ENCODE measurements at regions not wholly inside any gene's neighbourhood (a gene's known extent, or its start where the extent isn't known, plus 50 kb on each side); places are given as distances from the start of the nearest gene placed in this dataset.
"Not testable (repeated sequence)": the region's sequence is repeated elsewhere in the genome, so short reads cannot be mapped to it uniquely, and the experiment has no call there.

DNA sequence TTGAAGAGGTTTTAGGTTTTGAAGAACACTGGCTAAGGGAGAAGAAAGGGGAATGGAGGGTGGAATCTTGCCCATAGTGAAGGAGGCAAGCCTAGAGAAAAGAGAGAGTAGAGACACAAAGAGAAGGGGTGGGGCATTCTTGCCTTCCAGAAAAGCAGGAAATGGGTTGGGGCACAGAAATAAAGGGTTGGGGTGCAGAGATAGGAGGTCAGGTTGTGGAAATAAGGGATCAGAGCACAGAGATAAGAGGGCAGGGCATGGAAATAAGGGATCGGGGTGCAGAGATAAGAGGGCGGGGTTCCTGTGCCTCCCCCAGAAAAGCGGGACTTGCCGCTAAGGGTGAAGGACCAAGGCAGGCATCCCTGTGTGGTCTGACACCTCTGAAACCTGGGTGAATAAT lies 69.9 kb downstream of the ALG1L2 start:
- DNase-seq: not testable (repeated sequence)

DNA sequence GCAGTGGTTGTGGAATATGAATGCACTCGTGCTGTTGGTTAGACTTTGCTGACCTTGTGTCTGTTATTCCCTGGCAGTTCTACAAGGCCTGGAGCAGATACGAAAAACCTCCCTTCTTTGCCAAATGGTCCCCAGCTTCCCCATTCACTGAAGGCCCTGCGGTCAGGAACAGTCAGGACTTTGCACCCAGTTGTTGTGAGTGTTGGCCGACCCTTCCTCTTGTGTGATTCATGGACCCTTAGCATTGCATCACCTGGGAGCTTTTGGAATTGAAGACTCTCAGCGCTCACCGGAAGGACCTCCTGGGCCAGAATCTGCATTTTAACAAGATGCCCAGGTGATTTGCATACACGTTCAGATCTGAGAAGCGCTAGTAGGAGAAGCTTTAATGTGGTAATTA lies 71.6 kb downstream of the ALG1L2 start:
- not testable (repeated sequence) for DNase-seq

DNA sequence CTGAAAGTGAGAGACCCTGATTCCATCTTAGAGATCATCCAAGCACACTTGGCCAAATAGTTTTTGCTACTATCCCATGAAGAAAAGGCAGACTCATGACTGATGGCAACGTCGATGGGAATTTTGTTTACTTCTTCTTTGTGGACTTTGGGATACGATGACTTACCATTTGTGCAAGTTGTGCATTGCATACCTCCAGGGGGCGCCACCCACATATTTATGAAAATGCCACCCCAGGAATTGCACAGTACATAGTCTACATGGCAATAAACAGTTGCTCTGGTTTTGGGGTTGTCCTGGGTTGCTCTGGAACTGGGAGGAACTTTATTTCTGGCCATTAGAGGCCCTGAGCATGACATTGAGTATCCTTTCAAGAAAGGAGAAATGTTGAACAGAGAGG lies 73.8 kb downstream of the ALG1L2 start:
- DNase-seq: not testable (repeated sequence)

DNA sequence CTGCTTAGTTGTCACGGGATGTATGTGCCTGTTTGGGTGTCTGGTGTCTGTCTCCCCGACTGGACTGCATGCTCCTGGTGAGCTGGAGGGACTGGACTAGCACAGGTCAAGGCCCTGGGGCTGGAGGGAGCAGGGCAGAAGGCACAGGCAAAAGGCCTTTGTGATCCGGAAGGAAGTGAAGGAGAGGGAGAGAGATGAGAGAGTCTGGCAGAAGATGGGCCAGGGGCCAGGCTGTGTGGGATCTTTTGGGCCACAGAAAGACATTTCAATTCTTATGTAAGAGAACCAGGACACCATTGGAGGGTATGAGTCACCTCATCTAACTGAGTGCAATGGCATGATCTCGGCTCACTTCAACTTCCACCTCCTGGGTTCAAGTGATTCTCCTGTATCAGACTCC lies 85.2 kb downstream of the ALG1L2 start:
- DNase-seq: not testable (repeated sequence)

DNA sequence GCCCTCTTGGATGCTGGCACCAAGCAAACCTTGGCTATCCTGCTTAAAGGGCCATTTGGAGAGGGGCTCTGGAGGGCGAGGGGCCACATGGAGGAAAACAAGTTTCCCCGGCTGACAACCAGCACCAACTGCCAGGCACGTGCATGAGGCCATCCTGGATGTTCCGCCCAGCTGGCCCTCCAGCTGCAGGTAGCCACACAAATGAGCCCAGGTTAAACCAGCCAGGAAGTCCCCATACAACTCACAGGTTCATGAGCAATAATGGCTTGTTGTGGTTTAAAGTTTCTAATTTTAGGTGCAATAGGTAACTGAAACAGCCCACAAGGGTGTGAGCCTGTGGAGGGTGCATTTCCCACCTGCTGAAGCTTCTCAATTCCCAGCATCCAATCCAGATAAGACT lies 93.6 kb downstream of the ALG1L2 start:
- not testable (repeated sequence) for DNase-seq

DNA sequence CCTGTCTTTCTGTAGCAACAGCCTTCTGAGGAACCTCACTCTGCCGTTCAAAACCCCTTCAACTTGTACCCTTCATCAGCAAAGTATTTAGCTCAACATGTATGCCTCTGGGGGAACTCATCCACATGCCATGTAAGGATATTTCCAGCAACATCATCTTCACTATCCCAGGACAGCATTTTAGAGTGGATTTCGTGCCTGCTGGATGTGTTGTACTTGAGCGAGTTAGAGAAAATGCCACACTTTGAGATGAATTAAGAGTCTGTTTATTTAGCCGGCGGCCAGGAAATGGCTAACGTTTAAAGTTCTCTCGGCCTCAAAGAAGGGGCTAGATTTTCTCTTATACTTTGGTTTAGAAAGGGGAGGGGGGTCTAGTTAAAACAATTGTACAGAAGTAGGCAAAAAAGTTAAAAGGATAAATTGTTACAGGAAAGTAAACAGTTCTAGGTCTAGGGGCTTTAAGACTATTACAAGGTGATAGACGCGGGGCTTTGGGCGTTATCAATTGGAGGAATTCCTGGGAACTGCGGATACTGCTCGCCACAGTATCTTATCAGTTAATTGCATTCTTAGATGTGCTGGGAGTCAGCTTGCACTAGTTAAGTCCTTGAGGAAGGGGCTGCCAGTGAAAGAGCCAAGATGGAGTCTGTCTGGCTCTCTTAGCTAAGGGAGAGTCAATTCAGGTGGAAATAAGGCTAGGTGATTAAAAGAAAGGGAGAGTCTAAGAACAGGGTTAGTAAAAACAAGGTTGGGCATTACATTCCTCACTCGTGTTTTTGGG lies 95.0 kb downstream of the ALG1L2 start:
- not testable (repeated sequence) for DNase-seq

DNA sequence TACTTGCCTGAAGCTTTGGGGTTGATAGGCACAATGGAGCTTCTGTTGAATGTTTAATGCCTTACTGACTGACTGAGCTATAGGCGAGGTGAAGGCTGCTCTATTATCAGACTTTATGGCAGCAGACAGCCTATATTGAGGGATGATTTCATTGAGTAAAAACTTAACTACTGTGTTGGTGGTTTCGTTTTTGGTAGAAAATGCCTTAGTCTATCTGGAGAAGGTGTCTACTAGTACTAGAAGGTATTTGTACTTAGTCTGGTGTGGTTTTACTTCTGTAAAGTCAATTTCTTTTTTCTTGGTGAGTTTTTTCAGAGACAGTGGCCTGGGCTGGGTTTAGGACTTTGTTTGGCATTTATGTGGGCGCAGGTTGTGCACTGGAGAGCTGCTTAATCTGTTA lies 97.2 kb downstream of the ALG1L2 start:
- DNase-seq: not testable (repeated sequence)

DNA sequence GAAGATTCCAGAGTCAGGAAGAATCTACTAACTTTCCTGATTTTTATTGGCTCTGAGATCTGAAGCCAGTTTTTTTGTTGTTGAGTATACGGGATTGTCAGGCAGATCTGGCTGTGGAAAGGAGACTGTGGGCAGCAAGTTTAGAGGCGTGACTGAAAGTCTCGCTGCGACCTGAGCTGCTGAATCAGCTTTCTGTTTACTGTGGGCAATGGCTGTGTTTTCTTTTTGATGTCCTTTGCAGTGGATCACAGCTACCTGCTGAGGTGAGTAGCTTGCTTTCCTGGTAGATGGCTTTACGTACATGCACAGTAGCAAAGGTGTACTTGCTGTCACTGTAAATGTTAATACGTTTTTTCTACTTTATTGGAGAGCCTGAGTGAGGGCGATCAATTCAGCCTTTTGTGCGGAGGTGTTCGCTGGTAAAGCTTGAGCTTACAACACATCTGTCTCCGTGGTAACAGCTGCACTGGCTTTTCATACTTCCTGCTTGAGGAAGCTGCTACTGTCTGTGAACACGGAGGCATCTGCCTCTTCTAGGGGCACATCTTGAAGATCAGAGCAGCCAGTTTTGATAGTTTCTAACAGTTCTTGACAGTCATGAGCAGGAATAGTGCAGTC lies 97.8 kb downstream of the ALG1L2 start:
- DNase-seq: peak; percentile 2

DNA sequence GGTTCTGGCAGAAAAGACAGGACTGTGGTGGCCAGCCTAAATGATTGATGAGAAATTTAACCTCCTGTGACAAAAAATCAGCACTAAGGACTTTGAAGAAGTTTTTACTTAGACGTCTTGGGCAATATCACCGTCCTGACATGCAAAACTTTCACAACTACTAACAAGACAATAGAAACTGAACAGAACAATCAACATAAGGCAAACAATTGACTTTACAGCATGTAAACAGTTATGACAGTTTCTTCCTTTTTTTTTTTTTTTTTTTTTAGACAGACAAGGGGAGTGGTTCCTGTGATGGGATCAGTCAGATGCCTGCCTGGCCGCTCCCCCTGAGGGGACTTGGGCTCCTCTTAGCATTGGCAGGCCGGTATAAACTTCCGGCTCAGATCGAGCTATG lies 100.8 kb downstream of the ALG1L2 start:
- DNase-seq: not testable (repeated sequence)

DNA sequence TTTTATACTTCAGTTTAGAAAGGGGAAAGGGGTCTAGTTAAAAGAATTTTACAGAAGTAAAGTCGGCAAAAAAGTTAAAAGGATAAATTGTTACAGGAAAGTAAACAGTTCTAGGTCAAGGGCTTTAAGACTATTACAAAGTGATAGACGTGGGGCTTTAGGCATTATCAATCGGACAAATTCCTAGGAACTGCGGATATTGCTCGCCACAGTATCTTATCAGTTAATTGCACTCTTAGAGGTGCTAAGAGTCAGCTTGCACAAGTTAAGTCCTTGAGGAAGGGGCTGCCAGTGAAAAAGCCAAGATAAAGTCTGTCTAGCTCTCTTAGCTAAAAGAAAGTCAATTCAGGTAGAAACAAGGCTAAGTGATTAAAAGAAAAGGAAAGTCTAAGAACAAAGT lies 102.1 kb downstream of the ALG1L2 start:
- not testable (repeated sequence) for DNase-seq

DNA sequence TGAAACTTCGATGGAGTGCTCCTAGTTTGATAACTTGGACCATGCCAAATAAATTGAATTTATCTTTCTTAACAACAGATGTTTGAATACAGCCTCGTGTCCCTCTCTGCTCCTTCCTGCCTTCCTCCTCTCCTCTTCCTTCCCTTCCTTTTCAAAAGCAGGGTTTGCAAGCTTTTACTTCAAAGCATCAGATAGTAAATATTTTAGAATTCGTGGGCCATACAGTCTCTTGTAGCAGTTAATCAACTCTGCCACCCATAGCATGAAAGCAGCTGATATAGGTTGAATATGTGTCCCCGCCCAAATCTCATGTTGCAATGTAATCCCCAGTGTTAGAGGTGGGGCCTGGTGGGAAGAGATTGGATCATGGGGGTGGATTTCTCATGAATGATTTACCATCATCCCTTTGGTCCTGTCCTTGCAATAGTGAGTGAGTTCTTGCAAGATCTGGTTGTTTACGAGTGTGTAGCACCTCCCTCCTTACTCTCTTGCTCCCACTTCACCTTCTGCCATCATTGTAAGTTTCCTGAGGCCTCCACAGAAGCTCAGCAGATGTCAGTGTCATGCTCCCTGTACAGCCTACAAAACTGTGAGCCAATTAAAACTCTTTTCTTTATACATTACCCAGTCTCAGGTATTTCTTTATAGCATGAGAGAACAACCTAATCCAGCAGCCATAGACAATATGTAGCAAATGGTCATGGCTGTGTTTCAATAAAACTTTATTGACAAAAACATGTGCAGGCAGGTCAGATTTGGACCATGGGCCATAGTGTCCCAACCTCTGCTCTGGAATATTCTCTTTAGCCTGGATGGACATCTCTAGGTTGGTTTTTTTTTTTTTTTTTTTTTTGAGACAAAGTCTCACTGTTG lies 102.8 kb downstream of the ALG1L2 start:
- not testable (repeated sequence) for DNase-seq

DNA sequence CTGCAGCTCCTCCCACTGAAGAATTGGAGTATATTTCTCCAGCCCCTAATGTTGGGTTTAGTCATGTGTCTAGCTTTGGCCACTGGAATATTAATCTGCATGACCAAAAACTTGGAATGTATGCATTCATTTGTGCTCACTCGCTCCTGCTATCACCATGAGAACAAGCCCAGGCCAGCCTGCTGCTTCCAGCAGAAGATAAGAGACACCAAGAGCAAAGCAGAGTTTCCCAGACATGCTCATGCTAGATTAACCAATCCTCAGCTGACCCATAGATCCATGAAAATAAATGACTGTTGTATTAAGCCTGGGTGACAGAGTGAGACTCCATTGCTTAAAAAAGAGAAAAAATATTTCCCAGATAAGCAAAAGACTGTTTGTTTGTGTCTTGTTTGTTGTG lies 119.6 kb downstream of the ALG1L2 start:
- not testable (repeated sequence) for DNase-seq

DNA sequence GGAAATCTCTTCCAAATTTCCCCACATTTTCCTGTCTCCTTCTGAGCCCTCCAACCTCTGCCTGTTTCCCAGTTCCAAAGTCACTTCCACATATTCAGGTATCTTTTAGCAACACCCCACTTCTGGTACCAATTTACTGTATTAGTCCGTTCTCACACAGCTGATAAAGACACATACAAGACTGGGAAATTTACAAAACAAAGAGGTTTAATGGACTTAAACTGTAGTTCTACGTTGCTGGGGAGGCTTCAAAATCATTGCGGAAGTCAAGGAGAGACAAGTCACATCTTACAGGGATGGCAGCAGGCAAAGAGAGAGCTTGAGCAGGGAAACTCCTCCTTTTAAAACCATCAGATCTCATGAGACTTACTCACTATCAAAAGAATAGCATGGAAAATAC lies 122.0 kb downstream of the ALG1L2 start:
- not testable (repeated sequence) for DNase-seq

DNA sequence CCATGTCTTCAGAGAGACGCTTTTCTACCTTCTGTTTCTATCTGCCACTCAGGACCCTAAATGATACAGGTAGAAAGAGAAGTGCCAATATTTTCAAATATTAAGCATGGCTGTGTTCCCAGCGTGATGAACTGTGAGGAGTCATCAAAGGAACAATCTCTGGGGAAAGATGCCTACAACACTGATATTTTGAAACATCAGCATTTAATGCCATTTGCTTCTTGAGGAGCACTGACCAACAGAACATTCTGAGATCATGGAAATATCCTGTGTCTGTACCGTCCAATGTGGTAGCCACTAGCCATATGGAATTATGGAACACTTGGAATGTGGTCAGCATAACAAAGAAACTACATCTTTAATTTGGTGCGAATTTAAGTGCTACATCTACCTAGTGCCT lies 117.9 kb upstream of the COL6A5 start:
- no peak for DNase-seq

DNA sequence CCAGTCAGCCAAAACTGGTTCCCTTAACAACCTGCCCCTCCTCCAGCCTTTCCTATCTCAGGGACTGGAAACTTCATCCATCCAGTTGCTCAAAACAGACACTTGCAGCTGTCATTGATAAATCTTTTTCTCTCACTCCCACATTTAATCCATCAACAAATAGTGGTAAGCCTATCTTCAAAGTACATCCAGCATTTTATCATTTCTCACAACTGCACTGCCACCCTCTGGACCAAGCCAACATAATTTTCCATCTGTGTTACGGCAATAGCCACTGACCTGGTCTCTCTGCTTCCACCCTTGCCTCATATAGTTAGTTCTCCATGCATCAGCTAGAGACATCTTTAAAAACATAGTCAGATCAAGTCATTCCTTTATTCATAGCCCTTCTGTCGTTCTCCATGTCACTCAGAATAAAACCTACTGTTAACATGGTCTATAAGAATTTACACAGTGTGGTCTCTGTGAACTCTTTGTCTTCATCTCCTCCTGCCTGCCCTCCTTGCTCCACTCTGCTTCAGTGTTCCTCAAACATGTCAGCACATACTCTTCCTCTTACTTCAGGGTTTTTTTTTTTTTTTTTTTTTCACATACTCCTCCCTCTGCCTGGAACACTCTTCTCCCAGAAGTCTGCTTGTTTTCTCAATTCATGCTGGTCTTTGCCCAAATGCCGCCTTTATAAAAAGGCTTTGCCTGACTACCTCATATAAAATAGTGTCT lies 102.5 kb upstream of the COL6A5 start:
- no peak for DNase-seq

DNA sequence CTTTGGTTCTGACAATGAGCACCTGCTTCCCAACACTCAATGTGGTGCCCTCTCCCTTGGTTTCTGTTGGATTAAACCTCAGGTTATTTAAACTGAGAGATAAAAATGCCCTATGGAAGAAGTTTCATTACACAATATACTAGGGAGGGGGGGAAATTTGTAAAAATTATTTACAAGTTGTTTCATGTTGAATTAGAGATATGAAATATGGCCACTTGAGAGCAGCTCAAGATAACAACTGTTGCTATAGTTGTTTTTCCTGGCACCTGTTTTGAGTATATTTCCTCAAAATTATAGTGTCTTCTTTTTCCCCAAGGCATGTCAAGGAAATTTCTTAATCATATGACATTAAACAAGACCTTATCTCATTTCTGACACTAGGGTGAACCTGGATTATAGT lies 101.7 kb upstream of the COL6A5 start:
- DNase-seq: no peak

DNA sequence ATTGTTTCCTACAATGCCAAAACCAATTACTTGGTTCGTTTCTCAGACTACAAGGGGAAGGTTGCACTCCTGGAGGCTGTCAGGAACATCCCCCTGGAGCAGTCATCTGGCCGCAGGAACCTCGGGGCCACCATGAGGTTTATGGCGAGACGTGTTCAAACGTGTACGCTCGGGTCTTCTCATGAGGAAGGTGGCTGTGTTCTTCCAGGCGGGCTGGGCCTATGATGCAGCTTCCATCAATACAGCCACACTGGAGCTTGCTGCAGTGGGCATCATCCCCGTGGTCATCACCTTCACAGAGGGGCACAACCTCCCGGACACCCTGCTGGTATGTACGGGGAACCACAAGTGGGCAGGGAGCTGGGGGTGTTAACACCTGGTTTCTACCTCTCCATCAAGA lies 94.5 kb upstream of the COL6A5 start:
- DNase-seq: no peak

DNA sequence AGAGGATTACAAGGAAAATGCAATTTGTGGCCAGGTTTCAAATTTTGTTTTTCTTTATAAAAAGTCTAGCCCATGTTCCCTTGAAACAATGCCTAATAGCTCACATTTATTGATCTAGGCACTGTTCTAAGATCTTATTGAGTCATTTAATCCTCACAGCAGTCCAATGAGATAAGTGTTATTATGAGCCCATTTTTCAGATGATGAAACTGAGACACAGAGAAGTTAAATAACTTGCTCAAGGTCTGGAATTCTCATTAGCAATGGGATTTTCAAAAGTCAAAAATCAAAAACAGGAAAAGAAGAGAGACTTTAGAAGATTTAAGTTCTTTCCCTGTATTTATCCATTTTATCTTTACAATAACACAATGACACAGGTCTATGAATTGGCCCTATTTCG lies 90.0 kb upstream of the COL6A5 start:
- DNase-seq: no peak

DNA sequence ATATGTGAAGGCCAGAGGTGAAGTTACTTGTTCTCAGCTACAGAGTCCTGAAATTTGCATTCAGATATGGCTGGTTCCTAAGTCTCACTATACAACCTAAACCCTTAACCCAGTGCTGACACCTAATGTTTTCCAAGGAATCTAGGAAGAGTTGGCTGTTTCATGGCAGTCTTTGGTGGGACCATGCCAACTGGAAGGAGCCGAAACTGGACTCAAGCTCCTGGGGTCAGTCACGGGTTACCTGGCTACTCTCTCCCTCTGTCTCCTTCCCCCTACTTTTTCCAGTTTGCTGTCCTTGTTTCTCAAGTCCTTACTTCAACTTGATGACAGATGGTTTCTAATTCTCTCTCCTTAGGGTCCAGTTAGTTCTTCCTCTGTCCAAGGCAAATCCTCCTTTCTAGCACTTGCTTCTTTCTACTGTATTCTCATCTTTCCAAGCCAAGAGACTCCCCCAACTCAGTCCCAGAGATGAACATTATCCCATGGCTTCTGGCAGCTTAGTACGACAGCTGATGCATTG lies 88.6 kb upstream of the COL6A5 start:
- no peak for DNase-seq

DNA sequence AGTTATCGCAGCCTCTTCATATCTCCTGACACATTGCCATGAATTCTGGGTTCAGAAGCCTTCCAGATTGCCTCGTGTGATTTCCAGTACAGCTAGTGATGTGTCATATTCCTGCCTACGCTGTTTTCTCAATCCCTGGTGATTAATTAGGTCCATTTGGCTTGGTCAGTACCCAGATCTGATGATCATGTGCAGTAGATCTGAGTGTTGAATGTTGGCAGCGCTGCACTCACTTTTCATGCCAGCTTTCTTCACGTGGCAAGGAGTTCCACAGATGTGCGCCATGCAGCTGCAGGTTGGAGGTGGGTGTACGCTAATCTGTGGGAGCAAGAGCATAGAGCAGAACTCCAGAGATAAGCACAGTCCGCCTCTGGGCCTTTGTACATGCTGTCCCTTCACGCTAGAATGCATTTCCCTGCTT lies 86.9 kb upstream of the COL6A5 start:
- no peak for DNase-seq

DNA sequence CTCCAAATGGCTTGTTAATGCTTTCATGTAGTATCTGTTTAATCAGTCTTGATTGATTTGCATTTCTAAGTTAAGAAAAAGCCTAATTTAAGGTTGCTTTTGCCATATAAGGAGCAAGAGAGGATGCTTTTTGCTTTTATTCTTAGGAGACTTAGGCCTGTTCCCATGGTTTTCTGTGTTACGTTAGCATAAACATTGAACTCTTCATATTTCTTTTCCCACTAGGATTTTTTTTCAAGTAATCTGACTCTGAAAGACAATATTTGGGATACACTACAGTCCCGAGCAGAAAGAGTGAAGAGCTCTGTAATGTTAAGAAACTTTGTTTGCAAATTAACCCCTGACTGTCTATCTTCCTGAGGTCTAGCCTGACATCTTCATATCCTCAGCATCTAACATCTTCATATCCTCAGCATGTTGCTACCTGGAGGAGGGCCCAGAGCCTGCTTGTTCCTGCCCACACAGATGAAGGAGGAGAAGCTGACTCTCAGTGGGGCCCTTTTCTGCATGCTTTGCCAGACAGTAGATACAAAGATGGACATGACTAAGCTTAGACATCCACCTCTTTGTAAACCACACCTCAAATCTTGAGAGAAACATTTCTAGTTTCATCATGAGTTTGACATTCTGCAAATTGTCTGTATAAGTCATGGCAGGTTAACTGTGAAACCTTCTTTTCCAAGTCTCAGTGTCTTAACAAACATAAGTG lies 86.2 kb upstream of the COL6A5 start:
- DNase-seq: no peak

DNA sequence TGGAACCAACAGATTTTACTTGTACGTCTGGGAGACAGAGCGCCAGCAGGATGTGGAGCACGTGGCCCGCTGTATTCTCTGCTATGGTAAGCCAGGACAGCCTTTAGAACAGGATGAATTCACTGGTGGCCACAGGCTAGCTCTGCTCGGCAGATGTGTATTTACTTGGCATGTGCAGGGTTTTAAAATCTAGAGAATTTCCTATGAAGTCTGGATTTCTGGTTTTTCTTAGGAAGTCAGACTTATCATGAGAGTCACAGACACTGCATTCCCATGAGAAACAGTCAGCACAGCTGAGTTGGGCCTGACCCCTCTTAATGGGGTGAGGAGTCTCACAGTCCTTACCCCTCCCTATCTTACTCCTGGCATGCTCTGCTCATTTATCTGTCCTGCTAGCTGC lies 84.6 kb upstream of the COL6A5 start:
- DNase-seq: no peak
